DMS153 (cell line): ENCODE measurements at regions not wholly inside any gene's neighbourhood (a gene's known extent, or its start where the extent isn't known, plus 50 kb on each side); places are given as distances from the start of the nearest gene placed in this dataset.
"Not testable (repeated sequence)": the region's sequence is repeated elsewhere in the genome, so short reads cannot be mapped to it uniquely, and the experiment has no call there.

Experiments
- DNase-seq: peaks from one replicate; lab custom pipeline; 2025; lab: John Stamatoyannopoulos, UW

GRCh38 chr1:74946388-74946787 is 187.8 kb upstream of the LHX8 start:
- DNase-seq: no peak

GRCh38 chr1:74949348-74949747 is 184.8 kb upstream of the LHX8 start:
- DNase-seq: not testable (repeated sequence)

GRCh38 chr1:74951981-74952380 is 182.2 kb upstream of the LHX8 start:
- DNase-seq: not testable (repeated sequence)

DNA sequence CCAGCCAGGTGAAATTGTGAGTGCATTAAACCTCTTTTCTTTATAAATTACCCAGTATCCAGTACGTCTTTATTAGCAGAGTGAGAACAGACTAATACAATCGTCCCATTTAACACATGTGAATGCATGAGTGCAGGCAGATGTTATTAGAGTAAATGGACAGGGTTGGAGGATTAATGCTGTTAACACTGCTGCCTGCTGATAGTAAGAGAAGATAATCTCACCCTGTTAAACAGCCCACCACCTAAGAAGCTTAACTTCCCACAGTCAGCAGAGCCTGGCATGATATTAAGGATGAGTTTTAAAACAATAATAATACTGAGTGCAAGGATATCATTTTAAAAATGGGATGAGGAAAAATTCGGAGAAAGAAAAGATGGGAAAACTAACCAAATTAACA is 181.4 kb upstream of the LHX8 start:
- no peak for DNase-seq

DNA sequence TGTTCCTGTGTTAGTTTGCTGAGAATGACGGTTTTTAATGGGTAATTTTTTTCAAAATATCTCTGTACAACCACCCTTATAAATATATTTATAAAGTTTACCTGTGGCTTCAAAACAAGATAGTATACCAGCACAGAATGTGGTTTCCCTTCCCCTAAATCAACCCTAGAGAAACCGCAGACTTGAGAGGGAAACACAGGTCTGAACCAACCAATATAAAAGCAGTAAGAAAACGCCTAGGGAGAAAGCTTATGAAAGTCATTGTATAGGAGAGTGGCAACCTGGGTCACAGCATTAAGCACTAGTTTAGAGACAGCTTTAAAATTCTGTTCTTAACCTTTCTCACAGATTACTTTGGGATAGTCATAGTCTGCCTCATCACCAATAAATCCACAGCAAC is 180.6 kb upstream of the LHX8 start:
- DNase-seq: no peak

DNA sequence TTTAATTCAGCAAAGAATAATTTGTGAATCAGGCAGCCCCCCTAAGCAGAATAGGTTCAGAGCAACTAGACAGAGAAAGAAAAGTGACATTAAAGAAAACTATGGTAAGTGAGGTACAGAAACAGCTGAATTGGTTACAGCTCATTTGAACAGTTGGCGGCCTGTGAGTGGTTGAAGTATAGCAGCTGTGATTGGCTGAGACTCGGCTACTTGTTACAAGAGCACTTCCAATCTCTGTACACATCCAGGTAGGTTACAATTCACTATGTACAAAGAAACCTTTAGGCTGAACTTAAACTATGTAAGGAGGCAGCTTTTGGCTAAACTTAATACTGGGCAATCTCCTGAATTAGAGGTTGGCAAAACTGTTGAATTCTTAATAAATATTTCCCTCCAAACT is 171.1 kb upstream of the LHX8 start:
- DNase-seq: no peak

DNA sequence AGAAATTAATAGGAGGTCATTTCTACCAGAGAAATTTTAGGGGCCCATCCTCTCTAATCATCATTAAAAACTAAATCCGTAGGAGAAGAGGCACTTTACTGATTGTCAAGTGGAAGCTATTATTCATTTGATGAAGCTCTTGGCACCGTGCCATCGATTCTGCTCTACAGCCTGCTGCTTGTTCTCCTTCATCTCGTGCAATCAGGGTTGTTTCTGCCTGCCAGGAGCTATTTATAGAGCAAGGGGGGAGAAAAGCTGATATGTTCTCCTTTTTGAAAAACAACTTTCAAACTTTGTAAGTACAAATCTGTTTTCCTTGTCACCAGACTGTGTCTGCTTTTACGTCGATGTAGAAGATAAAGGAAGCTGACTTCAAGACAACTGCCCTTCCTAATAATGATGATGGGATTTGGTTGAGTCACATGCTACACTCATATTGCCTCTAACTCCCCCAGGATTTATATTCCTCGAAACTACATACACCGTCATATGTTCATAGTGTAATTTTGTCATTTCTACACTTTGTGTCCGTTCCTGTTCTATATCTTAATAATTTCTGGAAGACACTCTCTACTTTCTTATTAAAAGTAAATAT is 169.6 kb upstream of the LHX8 start:
- DNase-seq: peak; percentile 91

DNA sequence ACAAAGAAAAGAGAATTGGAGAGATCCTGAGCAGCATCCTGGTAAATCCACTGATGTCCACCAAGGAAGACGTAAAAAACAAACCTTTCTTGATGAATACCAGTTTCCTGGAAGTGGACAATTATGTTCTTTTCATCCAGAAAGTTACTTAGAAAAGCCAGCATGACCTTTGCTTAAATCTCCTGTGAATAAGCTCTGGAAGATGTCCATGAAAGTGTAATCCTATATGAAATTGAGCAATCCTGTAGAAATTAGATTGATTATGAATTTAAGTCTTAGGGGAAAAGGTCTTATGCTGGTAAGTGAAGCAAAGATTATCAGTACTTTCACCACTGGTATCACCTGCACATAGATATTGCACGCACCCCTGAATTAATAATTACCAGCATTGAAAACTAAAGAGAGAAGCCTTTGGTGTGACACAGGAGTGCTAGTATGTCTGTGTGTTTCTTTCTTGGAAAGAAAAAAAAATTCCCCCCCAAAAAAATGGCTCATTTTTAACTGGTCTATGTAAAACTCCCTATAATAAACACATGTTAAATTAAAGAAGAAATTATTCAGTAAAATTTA is 164.5 kb upstream of the LHX8 start:
- DNase-seq: no peak

DNA sequence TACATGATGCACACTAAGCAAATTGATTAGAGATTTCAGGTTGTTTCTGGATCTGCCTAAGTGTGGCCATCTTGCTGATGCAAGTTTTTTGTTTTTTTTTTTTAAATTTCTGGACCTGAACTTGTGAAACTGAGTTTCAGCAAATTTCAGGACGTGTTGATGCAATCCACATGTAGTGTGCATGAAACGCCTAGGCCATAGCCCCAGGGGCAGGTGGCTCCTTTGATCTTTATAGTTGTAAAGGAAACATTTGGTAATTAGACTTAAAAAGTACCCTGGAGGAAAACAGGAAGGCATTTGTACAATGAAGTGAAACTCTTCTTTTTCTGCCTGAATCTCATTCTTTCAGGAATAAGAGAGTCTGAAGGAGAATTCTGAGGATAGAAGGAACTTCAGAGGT is 162.2 kb upstream of the LHX8 start:
- DNase-seq: no peak

GRCh38 chr1:74976491-74976890 is 157.7 kb upstream of the LHX8 start:
- DNase-seq: no peak

DNA sequence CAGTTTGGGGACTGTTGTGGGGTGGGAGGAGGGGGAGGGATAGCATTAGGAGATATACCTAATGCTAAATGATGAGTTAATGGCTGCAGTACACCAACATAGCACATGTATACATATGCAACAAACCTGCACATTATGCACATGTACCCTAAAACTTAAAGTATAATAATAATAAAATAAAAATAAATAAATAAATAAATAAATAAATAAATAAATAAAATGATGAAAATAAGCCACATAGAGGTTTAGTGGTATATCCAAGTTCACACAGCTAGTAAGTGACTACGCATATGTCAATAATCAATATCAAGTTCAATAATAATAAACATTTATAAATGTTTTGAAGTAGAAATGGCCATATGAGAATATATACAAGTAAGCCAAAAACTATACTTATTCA is 141.7 kb upstream of the LHX8 start:
- DNase-seq: not testable (repeated sequence)

DNA sequence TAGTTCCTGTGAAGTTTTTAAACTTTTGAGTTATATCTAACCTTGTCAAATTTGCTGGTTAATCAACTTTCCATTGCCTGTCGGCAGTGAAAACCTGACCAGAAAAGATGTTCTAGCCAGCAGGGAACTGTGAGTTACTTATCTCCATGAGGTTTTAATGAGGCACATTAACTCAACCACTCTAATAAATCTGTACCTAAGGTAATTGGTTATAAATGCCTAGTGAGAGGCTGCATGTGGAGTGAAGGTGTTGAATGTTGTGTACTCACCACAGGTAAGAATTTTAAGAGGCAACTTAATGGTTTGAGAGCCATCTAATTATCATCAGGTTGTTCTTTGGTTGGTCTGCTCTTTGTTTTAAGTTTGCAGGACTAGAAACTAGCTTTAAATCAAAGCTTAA is 138.4 kb upstream of the LHX8 start:
- DNase-seq: no peak

- DNase-seq: no peak
Measured at GRCh38 chr1:75010547-75010946, 123.6 kb upstream of the LHX8 start.

DNA sequence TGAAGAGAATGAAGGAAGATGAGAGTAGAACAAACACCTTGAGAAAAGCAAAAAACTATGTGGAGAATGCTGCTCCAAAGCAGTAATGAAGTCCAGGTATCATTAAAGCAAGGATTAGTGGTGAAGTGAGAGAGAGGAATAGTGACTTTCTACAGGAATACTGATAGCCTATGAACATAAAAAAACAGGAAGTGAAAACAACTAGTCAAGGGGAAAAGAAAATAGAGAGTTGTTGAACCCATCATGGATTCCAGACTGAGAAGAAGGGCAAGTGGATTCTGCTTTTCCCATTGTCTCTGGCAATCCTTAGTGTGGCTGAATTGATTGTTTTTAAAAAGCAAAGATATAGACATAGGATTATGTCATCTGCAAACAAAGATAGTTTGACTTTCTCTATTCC is 119.9 kb upstream of the LHX8 start:
- no peak for DNase-seq

DNA sequence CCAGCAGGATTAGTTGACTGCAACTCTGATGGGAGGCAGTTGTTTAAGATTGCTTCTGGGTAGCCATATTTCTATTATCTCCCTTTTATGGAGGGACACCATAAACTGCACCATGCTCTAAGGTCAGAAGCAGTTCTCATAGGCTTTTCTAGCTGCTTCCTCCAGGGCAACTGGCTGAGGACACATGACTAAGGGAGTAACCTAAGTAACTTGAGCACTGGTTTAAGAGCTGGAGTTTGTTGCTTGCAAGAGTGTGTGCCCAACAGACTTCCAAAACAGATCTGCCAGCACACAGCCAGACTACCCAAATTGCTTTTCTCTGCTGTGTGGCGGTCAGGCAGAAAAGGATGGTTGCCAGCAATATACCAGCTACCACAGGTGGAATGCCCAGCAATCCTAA is 111.2 kb upstream of the LHX8 start:
- DNase-seq: no peak

- DNase-seq: no peak
Measured at GRCh38 chr1:75034376-75034775, 99.8 kb upstream of the LHX8 start.

DNA sequence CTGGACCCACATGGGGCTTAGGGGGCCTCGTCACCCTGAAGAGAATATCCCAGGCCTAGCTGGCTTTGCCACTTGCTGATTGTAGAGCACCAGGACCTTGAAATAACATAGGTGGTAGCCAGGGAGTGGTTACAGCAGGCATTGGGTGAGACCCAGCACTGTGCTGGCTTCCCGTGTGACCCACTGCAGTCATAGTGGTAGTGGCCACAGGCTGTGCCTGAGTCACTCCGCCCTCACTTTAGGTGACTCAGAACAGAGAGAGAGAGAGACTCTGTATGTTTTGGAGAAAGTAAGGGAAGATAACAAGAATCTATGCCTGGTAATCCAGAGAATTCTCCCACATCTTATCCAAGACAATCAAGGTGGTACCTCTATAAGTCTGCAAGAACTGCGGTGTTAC is 98.7 kb upstream of the LHX8 start:
- no peak for DNase-seq

GRCh38 chr1:75053207-75053606 is 81.0 kb upstream of the LHX8 start:
- DNase-seq: peak; percentile 47

DNA sequence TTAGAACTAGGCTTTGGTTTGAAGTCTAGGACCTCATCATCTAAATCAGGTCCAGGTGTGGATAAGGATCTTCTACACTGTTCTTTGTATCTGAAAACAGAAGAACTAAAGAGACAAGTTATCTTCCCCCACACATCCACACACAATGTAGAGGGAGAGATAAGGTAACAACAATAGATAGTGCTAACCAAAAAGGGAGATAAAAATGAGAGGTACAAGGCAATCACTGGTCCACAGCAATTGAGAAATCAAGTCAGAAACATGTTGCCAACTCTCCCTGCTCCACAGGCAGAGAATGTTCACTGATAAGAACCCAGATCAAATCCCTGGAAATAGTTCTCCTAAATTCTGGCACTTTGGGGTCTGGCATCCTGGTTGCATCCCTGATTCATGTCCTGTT is 75.8 kb upstream of the LHX8 start:
- DNase-seq: no peak

- no peak for DNase-seq
Measured at GRCh38 chr1:75062111-75062510, 72.1 kb upstream of the LHX8 start.

- DNase-seq: no peak
Measured at GRCh38 chr1:75067975-75068374, 66.2 kb upstream of the LHX8 start.

- DNase-seq: peak; percentile 53
Measured at GRCh38 chr1:75074831-75075395, 59.3 kb upstream of the LHX8 start.

- peak; percentile 96 for DNase-seq
Measured at GRCh38 chr1:75079538-75080290, 54.5 kb upstream of the LHX8 start.
